K562 (cell line): ENCODE measurements at regions not wholly inside any gene's neighbourhood (a gene's known extent, or its start where the extent isn't known, plus 50 kb on each side); places are given as distances from the start of the nearest gene placed in this dataset.
A peak's percentile ranks its signal among the peaks of the same experiment; 100 is the strongest.

Experiments used
- ATAC-seq: fragments of 200-7000 bp; cut with Tn5 transposase; 3 replicates; pipeline ENCODE4 v1.9.1; 2020; ENCODE audit warnings: moderate library complexity
- BruUV-seq: library from RNA; stranded (reverse); fragments of 400-500 nt; replicated peaks from 2 replicates; lab custom pipeline; 2021; lab: Mats Ljungman, UMichigan
- CTCF ChIA-PET: fragments of 300-600 bp; formaldehyde crosslinking; extraction: SDS; loops from one replicate; lab custom pipeline; 2021; ENCODE audit warnings: low intra/inter-chr PET ratio; lab: Yijun Ruan, JAX
- POLR2A ChIA-PET: fragments of 300-600, 350-650 bp; sonication (Branson Sonifier 250); formaldehyde crosslinking; extraction: SDS; loops from one replicate; lab custom pipeline; 2021; ENCODE audit warnings: antibody characterized with exemption, inconsistent platforms; lab: Yijun Ruan, JAX
- DNase-seq, 4 experiments: peaks; one replicate each; pipeline versions ENCODE4 v3.0.0 to v3.0.0-alpha.2; 2011 to 2018; ENCODE audit warnings: low spot score in 3 of 4, mixed read lengths in 3 of 4; ENCODE audit errors: extremely low read depth in 1 of 4
- FAIRE-seq: peaks from 2 replicates; lab custom pipeline; 2011; peaks lifted over from hg19 to GRCh38; lab: Jason Lieb, UNC
- H2AFZ ChIP-seq: 2 replicates; pipeline ENCODE4 v1.6.0; 2011; ENCODE audit warnings: low read depth, low read length, control low read depth, inconsistent platforms
- H3K27ac ChIP-seq: fragments of 200-600 bp; 3 replicates; pipeline ENCODE4 v1.8.0; 2011; ENCODE audit warnings: low read depth, mild to moderate bottlenecking, control low read depth, inconsistent platforms, low read length, moderate library complexity, mixed read lengths; ENCODE audit errors: extremely low read depth
- H3K27me3 ChIP-seq, 2 experiments: fragments of 300-600 bp in 1 of 2; 2 replicates in 1 of 2; 3 replicates in 1 of 2; pipeline versions ENCODE4 v1.6.0 to v1.8.0; 2011; ENCODE audit warnings: inconsistent platforms in 2 of 2, low read length in 2 of 2, mild to moderate bottlenecking in 1 of 2, mixed read lengths in 1 of 2, moderate library complexity in 1 of 2; ENCODE audit not compliant: control insufficient read depth in 2 of 2, insufficient read depth in 2 of 2
- H3K36me3 ChIP-seq: fragments of 300-600 bp; 3 replicates; pipeline ENCODE4 v1.8.0; 2011; ENCODE audit warnings: mild to moderate bottlenecking, low read length, inconsistent platforms; ENCODE audit not compliant: control insufficient read depth, insufficient read depth
- H3K4me1 ChIP-seq, 2 experiments: fragments of 200-600 bp in 1 of 2; replicated peaks in 1 of 2; 2 replicates in 1 of 2; 3 replicates in 1 of 2; pipeline versions ENCODE4 v1.5.1 to v1.8.0; 2011; ENCODE audit warnings: inconsistent platforms in 2 of 2, low read length in 2 of 2, mild to moderate bottlenecking in 1 of 2, mixed read lengths in 1 of 2, moderate library complexity in 1 of 2; ENCODE audit not compliant: control insufficient read depth in 2 of 2, insufficient read depth in 2 of 2
- H3K4me2 ChIP-seq: 2 replicates; pipeline ENCODE4 v1.6.1; 2011; ENCODE audit warnings: low read length, control low read depth, inconsistent platforms, mixed read lengths; ENCODE audit not compliant: insufficient read depth
- H3K4me3 ChIP-seq: fragments of 200-600 bp; sonication (generic), shearing (Covaris generic); 2 replicates; pipeline ENCODE4 v1.5.1; 2016; ENCODE audit warnings: control low read depth, inconsistent platforms
- H3K79me2 ChIP-seq: fragments of 200-600 bp; 3 replicates; pipeline ENCODE4 v1.8.0; 2011; ENCODE audit warnings: low read length, inconsistent platforms; ENCODE audit not compliant: control insufficient read depth, insufficient read depth
- H3K9ac ChIP-seq, 2 experiments: 2 replicates each; pipeline versions ENCODE4 v1.6.0 to v1.6.1; 2011; ENCODE audit warnings: low read depth in 2 of 2, low read length in 2 of 2, control low read depth in 1 of 2, inconsistent platforms in 1 of 2, mild to moderate bottlenecking in 1 of 2, mixed read lengths in 1 of 2; ENCODE audit not compliant: insufficient read depth in 1 of 2
- H3K9me1 ChIP-seq: one replicate; pipeline ENCODE4 v1.6.0; 2011; ENCODE audit warnings: inconsistent platforms, mild to moderate bottlenecking, low read length, moderate library complexity; ENCODE audit not compliant: control insufficient read depth, insufficient read depth
- H3K9me3 ChIP-seq: replicated peaks from 2 replicates; pipeline ENCODE4 v1.5.1; 2011; ENCODE audit warnings: low read depth, low read length, inconsistent platforms; ENCODE audit not compliant: control insufficient read depth, insufficient read depth
- H4K20me1 ChIP-seq: replicated peaks from 2 replicates; pipeline ENCODE4 v1.6.1; 2011; ENCODE audit warnings: low read length, inconsistent platforms, mixed read lengths; ENCODE audit not compliant: control insufficient read depth, insufficient read depth
- FOSL1 ChIP-seq: fragments of 200-800 bp; sonication (Bioruptor generic); conservative IDR thresholded peaks from 2 replicates; pipeline ENCODE4 v1.6.1; 2016; ENCODE audit warnings: missing genetic modification characterization, missing compliant biosample characterization
- FOXK1 ChIP-seq: sonication (generic); formaldehyde crosslinking; IDR thresholded peaks from 2 replicates; pipeline ENCODE4 v1.8.0; 2022; ENCODE audit warnings: missing genetic modification reagents, mild to moderate bottlenecking, borderline replicate concordance
- GATAD2B ChIP-seq: fragments of 450-650 bp; IDR thresholded peaks from 2 replicates; pipeline ENCODE4 v1.6.1; 2017; ENCODE audit warnings: mild to moderate bottlenecking, borderline replicate concordance
- HLTF ChIP-seq: fragments of 450-650 bp; IDR thresholded peaks from 2 replicates; pipeline ENCODE4 v1.6.1; 2016
- JUND ChIP-seq, 2 experiments: IDR thresholded peaks; 2 replicates in 1 of 2; 3 replicates in 1 of 2; pipeline ENCODE4 v1.6.1; 2011; ENCODE audit warnings: borderline replicate concordance in 2 of 2, low read depth in 2 of 2, low read length in 2 of 2, improper control_type of control experiment in 1 of 2, missing biosample characterization in 1 of 2, missing genetic modification characterization in 1 of 2, missing genetic modification reagents in 1 of 2
- PRMT5 ChIP-seq: sonication (generic); formaldehyde crosslinking; IDR thresholded peaks from 2 replicates; pipeline ENCODE4 v1.5.0; 2020; ENCODE audit warnings: missing genetic modification reagents
- SNRNP70 ChIP-seq: fragments of 200-400 bp; formaldehyde crosslinking; optimal IDR thresholded peaks from 2 replicates; pipeline ENCODE3; 2017; ENCODE audit warnings: low read depth, low read length
- ZNF655 ChIP-seq: fragments of 250-450 bp; sonication (Bioruptor Pico); IDR thresholded peaks from 2 replicates; pipeline ENCODE4 v1.5.0; 2021
- WGBS: fragments of 100-300 bp; shearing (Covaris generic); methylation state at CpG from one replicate; pipeline ENCODE4 v1.1.6; 2016; ENCODE audit warnings: low coverage, mixed read lengths; ENCODE audit not compliant: insufficient coverage; ENCODE audit errors: missing lambda C conversion rate; 5-methylcytosine and 5-hydroxymethylcytosine counted together
- in situ Hi-C: fragments of 300-500 bp; cut with MboI; formaldehyde crosslinking; loops from 4 replicates; pipeline ENCODE4 v1.15.0; 2018; ENCODE audit warnings: inconsistent platforms, mixed read lengths
- intact Hi-C: fragments of 100-400 bp; cut with micrococcal nuclease; formaldehyde crosslinking; loops from 2 replicates; pipeline ENCODE4 v1.14.2; 2022
- TF ChIP-seq, protein P1 (sequence below): fragments of 150-350 bp; conservative IDR thresholded peaks from 2 replicates; pipeline ENCODE4 v1.6.1; 2014; ENCODE audit warnings: low read length

GRCh38 chr18:25594351-25594750, 242.4 kb upstream of the ZNF521 start:
- Histone ChIP-seq H3K27me3 (no peaks in the 10 kb centered on the region), H3K4me3 (no peak overlapping the region), H3K9me1 (no peaks in the 10 kb centered on the region), H3K9ac (no peak overlapping the region), H3K79me2 (no peaks in the 10 kb centered on the region), H3K9me3 (no peaks in the 10 kb centered on the region), H3K27ac (no peak overlapping the region), H2AFZ (no peak overlapping the region), H3K4me2 (no peak overlapping the region), H3K4me1 (no peaks in the 10 kb centered on the region), H4K20me1 (no peaks in the 10 kb centered on the region), H3K36me3 (no peaks in the 10 kb centered on the region)
- BruUV-seq = no TSS peak
- 0 out of 2 replicates have a peak, but pooled peaks have one; percentile 21 for TF ChIP-seq FOSL1
- 0 out of 2 replicates have a peak, but pooled peaks have one; percentile 4 for TF ChIP-seq JUND (IDR thresholded peaks at IDR 0.05; ENCODE audit: borderline replicate concordance, low read depth, low read length)
- no peak for TF ChIP-seq JUND (tag; IDR thresholded peaks at IDR 0.05; ENCODE audit: borderline replicate concordance, low read depth, low read length)
- TF ChIP-seq HLTF = no peak
- WGBS = 0% methylated on average over 1 of the region's 1 CpG
- no peak for FAIRE-seq
- ChIA-PET CTCF (no interaction called here), POLR2A (no interaction called here)
- intact Hi-C loops = no loop called here
- in situ Hi-C loops = no loop called here
- ATAC-seq = no peak
- no peak for DNase-seq

GRCh38 chr18:25592804-25593360, 240.9 kb upstream of the ZNF521 start:
- Histone ChIP-seq H3K4me3 (no peak overlapping the region), H3K27ac (no peak overlapping the region), H3K79me2 (no peaks in the 10 kb centered on the region), H3K4me2 (no peak overlapping the region), H3K27me3 (no peaks in the 10 kb centered on the region), H4K20me1 (no peaks in the 10 kb centered on the region), H3K4me1 (no peaks in the 10 kb centered on the region), H3K9me1 (no peaks in the 10 kb centered on the region), H3K36me3 (no peaks in the 10 kb centered on the region), H3K9ac (no peak overlapping the region), H2AFZ (no peak overlapping the region), H3K9me3 (no peaks in the 10 kb centered on the region)
- DNase-seq (no peak), FAIRE-seq (no peak), ATAC-seq (no peak)
- 0% methylated on average over 2 of the region's 2 CpGs for whole genome bisulfite sequencing
- ChIA-PET CTCF (no interaction called here), POLR2A (interaction anchor here (1.8 kb wide), 1 partner anchor 32 kb away, joined by 4 read pairs; no protein-coding TSS in a partner anchor)
- no TSS peak for BruUV-seq
- intact Hi-C loops = no loop called here
- in situ Hi-C loops = no loop called here
- TF ChIP-seq PRMT5 (CRISPR knock-in tag) = no peak
- TF ChIP-seq JUND (IDR thresholded peaks at IDR 0.05; ENCODE audit: borderline replicate concordance, low read depth, low read length) = no peak
- no peak for TF ChIP-seq JUND (tag; IDR thresholded peaks at IDR 0.05; ENCODE audit: borderline replicate concordance, low read depth, low read length)
- TF ChIP-seq SNRNP70 = no peak
- no peak for TF ChIP-seq ZNF655 (CRISPR knock-in tag)
- TF ChIP-seq GATAD2B = no peak
- TF ChIP-seq FOXK1 = no peak
- TF ChIP-seq, protein P1, sequence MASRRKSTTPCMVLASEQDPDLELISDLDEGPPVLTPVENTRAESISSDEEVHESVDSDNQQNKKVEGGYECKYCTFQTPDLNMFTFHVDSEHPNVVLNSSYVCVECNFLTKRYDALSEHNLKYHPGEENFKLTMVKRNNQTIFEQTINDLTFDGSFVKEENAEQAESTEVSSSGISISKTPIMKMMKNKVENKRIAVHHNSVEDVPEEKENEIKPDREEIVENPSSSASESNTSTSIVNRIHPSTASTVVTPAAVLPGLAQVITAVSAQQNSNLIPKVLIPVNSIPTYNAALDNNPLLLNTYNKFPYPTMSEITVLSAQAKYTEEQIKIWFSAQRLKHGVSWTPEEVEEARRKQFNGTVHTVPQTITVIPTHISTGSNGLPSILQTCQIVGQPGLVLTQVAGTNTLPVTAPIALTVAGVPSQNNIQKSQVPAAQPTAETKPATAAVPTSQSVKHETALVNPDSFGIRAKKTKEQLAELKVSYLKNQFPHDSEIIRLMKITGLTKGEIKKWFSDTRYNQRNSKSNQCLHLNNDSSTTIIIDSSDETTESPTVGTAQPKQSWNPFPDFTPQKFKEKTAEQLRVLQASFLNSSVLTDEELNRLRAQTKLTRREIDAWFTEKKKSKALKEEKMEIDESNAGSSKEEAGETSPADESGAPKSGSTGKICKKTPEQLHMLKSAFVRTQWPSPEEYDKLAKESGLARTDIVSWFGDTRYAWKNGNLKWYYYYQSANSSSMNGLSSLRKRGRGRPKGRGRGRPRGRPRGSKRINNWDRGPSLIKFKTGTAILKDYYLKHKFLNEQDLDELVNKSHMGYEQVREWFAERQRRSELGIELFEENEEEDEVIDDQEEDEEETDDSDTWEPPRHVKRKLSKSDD = no peak
